HEK293 (cell line): ENCODE measurements at regions not wholly inside any gene's neighbourhood (a gene's known extent, or its start where the extent isn't known, plus 50 kb on each side); places are given as distances from the start of the nearest gene placed in this dataset.
"Not testable (repeated sequence)": the region's sequence is repeated elsewhere in the genome, so short reads cannot be mapped to it uniquely, and the experiment has no call there.

Source experiments
- AEBP2 ChIP-seq: fragments of 450-650 bp; formaldehyde crosslinking; IDR thresholded peaks from 2 replicates; pipeline ENCODE4 v1.5.1; 2016; ENCODE audit warnings: missing biosample characterization, missing genetic modification characterization, borderline replicate concordance
- CTCF ChIP-seq: fragments of 450-650 bp; formaldehyde crosslinking; IDR thresholded peaks from 2 replicates; pipeline ENCODE4 v1.5.1; 2016; ENCODE audit warnings: missing biosample characterization, missing genetic modification characterization
- FEZF1 ChIP-seq: fragments of 450-650 bp; formaldehyde crosslinking; IDR thresholded peaks from 2 replicates; pipeline ENCODE4 v1.5.1; 2016; ENCODE audit warnings: missing biosample characterization, missing genetic modification characterization
- KLF16 ChIP-seq: fragments of 450-650 bp; formaldehyde crosslinking; IDR thresholded peaks from 2 replicates; pipeline ENCODE4 v1.5.1; 2017; ENCODE audit warnings: missing biosample characterization, missing genetic modification characterization
- KLF9 ChIP-seq: fragments of 450-650 bp; formaldehyde crosslinking; IDR thresholded peaks from 2 replicates; pipeline ENCODE4 v1.5.1; 2016; ENCODE audit warnings: missing biosample characterization, missing genetic modification characterization, low read depth
- ZNF266 ChIP-seq: fragments of 450-650 bp; formaldehyde crosslinking; IDR thresholded peaks from 2 replicates; pipeline ENCODE4 v1.5.1; 2016; ENCODE audit warnings: missing biosample characterization, missing genetic modification characterization, low read depth
- ZNF366 ChIP-seq: fragments of 450-650 bp; formaldehyde crosslinking; conservative IDR thresholded peaks from 2 replicates; pipeline ENCODE4 v1.5.1; 2016; ENCODE audit warnings: missing biosample characterization, missing genetic modification characterization
- ZNF48 ChIP-seq: fragments of 450-650 bp; formaldehyde crosslinking; IDR thresholded peaks from 2 replicates; pipeline ENCODE4 v1.5.1; 2016; ENCODE audit warnings: missing biosample characterization, missing genetic modification characterization
- ZNF692 ChIP-seq: fragments of 450-650 bp; formaldehyde crosslinking; IDR thresholded peaks from 2 replicates; pipeline ENCODE4 v1.5.1; 2016; ENCODE audit warnings: missing biosample characterization, missing genetic modification characterization
- TF ChIP-seq, protein P1 (sequence below): sonication (generic); formaldehyde crosslinking; IDR thresholded peaks from 2 replicates; pipeline ENCODE4 v1.8.1; 2022; ENCODE audit warnings: mild to moderate bottlenecking, moderate library complexity, missing genetic modification reagents

DNA sequence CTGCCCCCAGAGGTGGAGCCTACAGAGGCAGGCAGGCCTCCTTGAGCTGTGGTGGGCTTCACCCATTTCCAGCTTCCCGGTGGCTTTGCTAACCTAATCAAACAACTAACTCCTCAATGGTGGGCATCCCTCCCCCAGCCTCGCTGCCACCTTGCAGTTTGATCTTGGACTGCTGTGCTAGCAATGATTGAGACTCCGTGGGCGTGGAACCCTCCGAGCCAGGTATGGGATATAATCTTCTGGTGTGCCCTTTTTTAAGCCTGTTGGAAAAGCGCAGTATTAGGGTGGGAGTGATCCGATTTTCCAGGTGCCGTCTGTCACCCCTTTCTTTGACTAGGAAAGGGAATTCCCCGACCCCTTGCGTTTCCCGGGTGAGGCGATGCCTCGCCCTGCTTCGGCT, 73.3 kb upstream of the CNTNAP2 start:
- not testable (repeated sequence) for TF ChIP-seq ZNF366 (tag by site-specific recombination); KLF9; CTCF (tag by site-specific recombination); ZNF692 (tag by site-specific recombination); KLF16 (tag by site-specific recombination); ZNF266 (tag by site-specific recombination); ZNF48 (tag by site-specific recombination); FEZF1 (tag by site-specific recombination); AEBP2 (tag by site-specific recombination)
- TF ChIP-seq, protein P1, sequence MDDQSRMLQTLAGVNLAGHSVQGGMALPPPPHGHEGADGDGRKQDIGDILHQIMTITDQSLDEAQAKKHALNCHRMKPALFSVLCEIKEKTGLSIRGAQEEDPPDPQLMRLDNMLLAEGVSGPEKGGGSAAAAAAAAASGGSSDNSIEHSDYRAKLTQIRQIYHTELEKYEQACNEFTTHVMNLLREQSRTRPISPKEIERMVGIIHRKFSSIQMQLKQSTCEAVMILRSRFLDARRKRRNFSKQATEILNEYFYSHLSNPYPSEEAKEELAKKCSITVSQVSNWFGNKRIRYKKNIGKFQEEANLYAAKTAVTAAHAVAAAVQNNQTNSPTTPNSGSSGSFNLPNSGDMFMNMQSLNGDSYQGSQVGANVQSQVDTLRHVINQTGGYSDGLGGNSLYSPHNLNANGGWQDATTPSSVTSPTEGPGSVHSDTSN (CRISPR knock-in tag), result not testable (repeated sequence)
